HepG2 (cell line): ENCODE measurements at regions not wholly inside any gene's neighbourhood (a gene's known extent, or its start where the extent isn't known, plus 50 kb on each side); places are given as distances from the start of the nearest gene placed in this dataset.
"Not testable (repeated sequence)": the region's sequence is repeated elsewhere in the genome, so short reads cannot be mapped to it uniquely, and the experiment has no call there.

Experiments used
- CEBPB ChIP-seq: IDR thresholded peaks from 2 replicates; pipeline ENCODE4 v1.6.1; 2011; ENCODE audit warnings: low read depth, low read length, improper control_type of control experiment, borderline replicate concordance
- EZH2 ChIP-seq: conservative IDR thresholded peaks from 2 replicates; pipeline ENCODE4 v1.6.1; 2012; ENCODE audit warnings: mild to moderate bottlenecking, low read depth, low read length, moderate library complexity
- POLR2A ChIP-seq, 2 experiments: IDR thresholded peaks; 2 replicates each; pipeline ENCODE4 v1.6.1; 2011; ENCODE audit warnings: low read depth in 2 of 2, low read length in 2 of 2, mild to moderate bottlenecking in 1 of 2, moderate library complexity in 1 of 2; ENCODE audit not compliant: insufficient read depth in 1 of 2
- STAG1 ChIP-seq: sonication (generic); formaldehyde crosslinking; IDR thresholded peaks from 2 replicates; pipeline ENCODE4 v1.4.0; 2020; ENCODE audit warnings: missing genetic modification reagents
- ZBTB42 ChIP-seq: sonication (generic); formaldehyde crosslinking; IDR thresholded peaks from 2 replicates; pipeline ENCODE4 v1.5.0; 2020; ENCODE audit warnings: mild to moderate bottlenecking, missing genetic modification reagents
- ZNF329 ChIP-seq: sonication (generic); formaldehyde crosslinking; IDR thresholded peaks from 2 replicates; pipeline ENCODE4 v1.9.0; 2021; ENCODE audit warnings: low read depth, mild to moderate bottlenecking, missing genetic modification reagents
- ZNF776 ChIP-seq: sonication (generic); formaldehyde crosslinking; IDR thresholded peaks from 2 replicates; pipeline ENCODE4 v1.4.0; 2020; ENCODE audit warnings: mild to moderate bottlenecking, missing genetic modification reagents
- ZSCAN20 ChIP-seq: sonication (generic); formaldehyde crosslinking; IDR thresholded peaks from 2 replicates; pipeline ENCODE4 v1.4.0; 2020; ENCODE audit warnings: missing genetic modification reagents, mild to moderate bottlenecking, borderline replicate concordance
- TF ChIP-seq, protein P1 (sequence below): sonication (generic); formaldehyde crosslinking; IDR thresholded peaks from 2 replicates; pipeline ENCODE4 v1.4.0; 2020; ENCODE audit warnings: missing genetic modification reagents
- TF ChIP-seq, protein P2 (sequence below): sonication (generic); formaldehyde crosslinking; IDR thresholded peaks from 2 replicates; pipeline ENCODE4 v1.5.0; 2020; ENCODE audit warnings: mild to moderate bottlenecking, missing genetic modification reagents, moderate library complexity

DNA sequence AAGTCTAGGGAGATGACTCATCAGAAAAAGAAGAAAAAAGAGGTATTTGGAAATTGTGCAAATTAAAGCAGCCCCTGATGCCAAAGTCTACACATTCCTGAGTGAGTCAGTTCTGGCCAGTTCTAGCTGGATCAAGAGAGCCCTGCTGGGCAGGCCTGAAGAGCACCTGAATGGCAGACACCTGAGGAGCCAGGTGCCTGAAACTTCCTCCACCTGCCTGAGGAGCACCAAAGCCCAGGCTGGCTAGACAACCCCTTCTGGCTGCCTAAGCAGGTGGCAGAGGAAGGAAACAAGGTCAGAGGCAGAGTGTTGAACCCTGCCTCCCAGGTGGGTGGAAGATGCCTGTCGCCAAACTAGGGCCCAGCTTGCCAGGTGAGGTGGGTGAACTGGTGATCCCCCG lies 101.0 kb downstream of the LIMS4 start:
- not testable (repeated sequence) for TF ChIP-seq ZNF776 (CRISPR knock-in tag); ZBTB42 (CRISPR knock-in tag); POLR2A (IDR thresholded peaks at IDR 0.05; ENCODE audit: insufficient read depth in 1 of 2, low read depth in 2 of 2, low read length in 2 of 2); ZNF329 (CRISPR knock-in tag); ZSCAN20 (CRISPR knock-in tag); STAG1 (CRISPR knock-in tag); EZH2; CEBPB
- TF ChIP-seq, protein P1, sequence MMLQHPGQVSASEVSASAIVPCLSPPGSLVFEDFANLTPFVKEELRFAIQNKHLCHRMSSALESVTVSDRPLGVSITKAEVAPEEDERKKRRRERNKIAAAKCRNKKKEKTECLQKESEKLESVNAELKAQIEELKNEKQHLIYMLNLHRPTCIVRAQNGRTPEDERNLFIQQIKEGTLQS (CRISPR knock-in tag) = not testable (repeated sequence)
- TF ChIP-seq, protein P2, sequence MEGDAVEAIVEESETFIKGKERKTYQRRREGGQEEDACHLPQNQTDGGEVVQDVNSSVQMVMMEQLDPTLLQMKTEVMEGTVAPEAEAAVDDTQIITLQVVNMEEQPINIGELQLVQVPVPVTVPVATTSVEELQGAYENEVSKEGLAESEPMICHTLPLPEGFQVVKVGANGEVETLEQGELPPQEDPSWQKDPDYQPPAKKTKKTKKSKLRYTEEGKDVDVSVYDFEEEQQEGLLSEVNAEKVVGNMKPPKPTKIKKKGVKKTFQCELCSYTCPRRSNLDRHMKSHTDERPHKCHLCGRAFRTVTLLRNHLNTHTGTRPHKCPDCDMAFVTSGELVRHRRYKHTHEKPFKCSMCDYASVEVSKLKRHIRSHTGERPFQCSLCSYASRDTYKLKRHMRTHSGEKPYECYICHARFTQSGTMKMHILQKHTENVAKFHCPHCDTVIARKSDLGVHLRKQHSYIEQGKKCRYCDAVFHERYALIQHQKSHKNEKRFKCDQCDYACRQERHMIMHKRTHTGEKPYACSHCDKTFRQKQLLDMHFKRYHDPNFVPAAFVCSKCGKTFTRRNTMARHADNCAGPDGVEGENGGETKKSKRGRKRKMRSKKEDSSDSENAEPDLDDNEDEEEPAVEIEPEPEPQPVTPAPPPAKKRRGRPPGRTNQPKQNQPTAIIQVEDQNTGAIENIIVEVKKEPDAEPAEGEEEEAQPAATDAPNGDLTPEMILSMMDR (CRISPR knock-in tag) = not testable (repeated sequence)
